Heart left ventricle (tissue), 13 donors: ENCODE measurements at regions not wholly inside any gene's neighbourhood (a gene's known extent, or its start where the extent isn't known, plus 50 kb on each side); places are given as distances from the start of the nearest gene placed in this dataset.

ENCODE experiments used
- POLR2A ChIP-seq, 2 donors: fragments of 450-650 bp; IDR thresholded peaks; one replicate each; pipeline ENCODE4 v1.6.1; 2017; ENCODE audit warnings: antibody characterized with exemption in 2 of 2, mild to moderate bottlenecking in 2 of 2, moderate library complexity in 2 of 2
- TF ChIP-seq, protein P1 (sequence below), 12 donors: fragments of 200-600 bp; sonication (generic) in 4 of 12; IDR thresholded peaks; one replicate each; pipeline versions ENCODE4 v1.5.0 to v1.8.0; 2018 to 2022; ENCODE audit warnings: antibody characterized with exemption in 12 of 12, mild to moderate bottlenecking in 5 of 12
- donor health status: ischemic (EF 13 %, LVEDD 7.1; RV severe dilation, severe dysfunction).
- donor health status: DM: no; HTN: yes; CAD: no.
- donor health status: DM: no; HTN: no; CAD: no.
- donor health status: ischemic (EF 25% LVEDD 6.9; RV normal size, moderate dysfunction).
- donor health status: ischemic (EF 25% LVEDD 5.7; RV mildly dilated, moderate dysfunction).
- donor health status: ischemic (EF 35%, LVEDD 5.7; RV mildly dilated, moderate dysfunction).
- donor health status: nonischemic (EF 11% LVEDD 7.7; RV severe dilation, severe dysfunction).
- donor health status: DM: yes; HTN: yes; CAD: no.
- donor health status: PGD.
- donor health status: ischemic (EF 29% LVEDD 5.4; RV normal size, mild dysfunction).
- donor health status: nonischemic (EF 23%, LVEDD 6.1; RV moderate dilation, normal function).

DNA sequence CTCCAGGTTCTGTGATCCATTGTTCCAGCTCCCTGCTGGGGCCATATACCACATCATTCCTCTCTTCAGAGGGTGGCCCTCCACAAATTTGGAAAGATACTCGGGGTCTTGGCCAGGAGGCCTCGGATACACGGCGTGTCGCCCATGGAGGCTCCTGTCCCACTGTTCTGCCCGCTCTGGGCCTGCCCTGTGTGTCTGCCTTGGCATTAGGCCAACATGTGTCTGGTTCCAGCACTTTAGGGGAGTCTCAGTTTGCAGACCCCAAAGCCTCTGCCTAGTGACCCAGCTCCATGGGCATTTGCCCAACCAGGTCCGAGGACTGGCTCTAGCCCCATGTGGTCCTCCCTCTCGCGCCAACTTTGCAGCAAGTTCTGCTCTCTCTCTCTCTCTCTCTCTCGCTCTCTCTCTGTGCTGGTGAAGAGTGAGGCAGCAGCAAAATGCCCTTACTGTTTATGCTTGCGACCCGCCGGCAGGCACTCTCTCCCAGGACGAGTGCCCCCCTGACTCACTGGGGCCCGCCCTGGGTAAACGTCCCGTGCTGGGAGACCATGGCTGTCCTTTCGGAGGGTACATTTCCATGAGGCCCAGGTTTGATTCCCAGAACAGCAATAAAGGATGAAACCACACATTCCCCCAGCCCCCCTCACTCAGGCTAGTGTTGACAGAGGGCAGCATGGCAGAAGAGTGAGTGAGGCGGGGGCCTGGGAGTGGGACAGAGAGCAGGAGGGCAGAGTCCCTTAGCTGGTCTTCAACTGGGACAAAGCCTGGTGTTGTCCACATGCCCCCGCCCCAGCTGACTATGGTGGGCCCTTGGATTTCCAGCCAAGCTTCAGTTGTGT, 77.9 kb downstream of the ISG20 start:
- TF ChIP-seq, protein P1, sequence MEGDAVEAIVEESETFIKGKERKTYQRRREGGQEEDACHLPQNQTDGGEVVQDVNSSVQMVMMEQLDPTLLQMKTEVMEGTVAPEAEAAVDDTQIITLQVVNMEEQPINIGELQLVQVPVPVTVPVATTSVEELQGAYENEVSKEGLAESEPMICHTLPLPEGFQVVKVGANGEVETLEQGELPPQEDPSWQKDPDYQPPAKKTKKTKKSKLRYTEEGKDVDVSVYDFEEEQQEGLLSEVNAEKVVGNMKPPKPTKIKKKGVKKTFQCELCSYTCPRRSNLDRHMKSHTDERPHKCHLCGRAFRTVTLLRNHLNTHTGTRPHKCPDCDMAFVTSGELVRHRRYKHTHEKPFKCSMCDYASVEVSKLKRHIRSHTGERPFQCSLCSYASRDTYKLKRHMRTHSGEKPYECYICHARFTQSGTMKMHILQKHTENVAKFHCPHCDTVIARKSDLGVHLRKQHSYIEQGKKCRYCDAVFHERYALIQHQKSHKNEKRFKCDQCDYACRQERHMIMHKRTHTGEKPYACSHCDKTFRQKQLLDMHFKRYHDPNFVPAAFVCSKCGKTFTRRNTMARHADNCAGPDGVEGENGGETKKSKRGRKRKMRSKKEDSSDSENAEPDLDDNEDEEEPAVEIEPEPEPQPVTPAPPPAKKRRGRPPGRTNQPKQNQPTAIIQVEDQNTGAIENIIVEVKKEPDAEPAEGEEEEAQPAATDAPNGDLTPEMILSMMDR (IDR thresholded peaks at IDR 0.05), result no peak
- TF ChIP-seq POLR2A (IDR thresholded peaks at IDR 0.05), result no peak
